Left cardiac atrium (tissue), 4 donors: ENCODE measurements at regions not wholly inside any gene's neighbourhood (a gene's known extent, or its start where the extent isn't known, plus 50 kb on each side); places are given as distances from the start of the nearest gene placed in this dataset.

Experiments
- ATAC-seq, 2 donors: fragments of 200-7000 bp; cut with Tn5 transposase; one replicate each; pipeline ENCODE4 v1.9.1; 2020; ENCODE audit warnings: mild to moderate bottlenecking in 2 of 2, moderate library complexity in 2 of 2
- DNase-seq: peaks from one replicate; pipeline ENCODE4 v3.0.0-alpha.2; 2020
- intact Hi-C, 2 donors: fragments of 100-400 bp; cut with DNase I; formaldehyde crosslinking; loops; one replicate each; pipeline versions ENCODE4 v1.14.1 to v1.15.1; 2022 to 2023
- donor health status: DM: no; HTN: yes; CAD: no.
- donor health status: DM: no; HTN: yes; CAD: no; lungs with severe emphysema.
- donor health status: DM: yes; HTN: yes; CAD: no.
- donor health status: Dilated cardiomyopathy.

GRCh38 chr2:225980372-225980771, 580.9 kb downstream of the NYAP2 start:
- intact Hi-C loops = no loop called here
- ATAC-seq (no peak), DNase-seq (no peak)

- intact Hi-C loops = no loop called here
- ATAC-seq = no peak
- DNase-seq = no peak
Measured at GRCh38 chr2:225971433-225971832, 571.9 kb downstream of the NYAP2 start.

GRCh38 chr2:225948903-225949302, 549.4 kb downstream of the NYAP2 start:
- no peak for DNase-seq
- intact Hi-C loops = no loop called here
- ATAC-seq = no peak

- ATAC-seq = no peak
- DNase-seq = no peak
- intact Hi-C loops = no loop called here
Measured at GRCh38 chr2:225938991-225939390, 539.5 kb downstream of the NYAP2 start.

GRCh38 chr2:225937625-225938187, 538.2 kb downstream of the NYAP2 start:
- DNase-seq (no peak), ATAC-seq (no peak)
- intact Hi-C loops = loop anchor here in 1 of 2 donors (1.0 kb wide), 1 partner anchor 23 kb away; no protein-coding TSS in a partner anchor

- DNase-seq (no peak), ATAC-seq (no peak)
- intact Hi-C loops = no loop called here
Measured at GRCh38 chr2:225932811-225933413, 533.4 kb downstream of the NYAP2 start.

- no peak for ATAC-seq
- intact Hi-C loops = no loop called here
- no peak for DNase-seq
Measured at GRCh38 chr2:225930687-225931086, 531.2 kb downstream of the NYAP2 start.

GRCh38 chr2:225920621-225921220, 521.2 kb downstream of the NYAP2 start:
- intact Hi-C loops = no loop called here

GRCh38 chr2:225916692-225917091, 517.2 kb downstream of the NYAP2 start:
- ATAC-seq = no peak
- intact Hi-C loops = no loop called here
- DNase-seq = no peak

More at GRCh38 chr2:225920621-225921220, 521.2 kb downstream of the NYAP2 start:
- DNase-seq = no peak
- no peak for ATAC-seq

GRCh38 chr2:225911019-225911418, 511.5 kb downstream of the NYAP2 start:
- ATAC-seq (no peak), DNase-seq (no peak)
- intact Hi-C loops = no loop called here

GRCh38 chr2:225895126-225895525, 495.6 kb downstream of the NYAP2 start:
- intact Hi-C loops = no loop called here
- ATAC-seq (no peak), DNase-seq (no peak)

GRCh38 chr2:225894236-225894980, 494.9 kb downstream of the NYAP2 start:
- DNase-seq = no peak
- peak in 1 of 2 donors; percentile 67 for ATAC-seq
- intact Hi-C loops = no loop called here

- intact Hi-C loops = no loop called here
- DNase-seq = no peak
- ATAC-seq = no peak
Measured at GRCh38 chr2:225893151-225893550, 493.6 kb downstream of the NYAP2 start.

- ATAC-seq = no peak
- intact Hi-C loops = no loop called here
- no peak for DNase-seq
Measured at GRCh38 chr2:225891771-225892170, 492.3 kb downstream of the NYAP2 start.

GRCh38 chr2:225891013-225891412, 491.5 kb downstream of the NYAP2 start:
- intact Hi-C loops = no loop called here
- no peak for DNase-seq
- no peak for ATAC-seq

GRCh38 chr2:225889452-225889851, 489.9 kb downstream of the NYAP2 start:
- DNase-seq = no peak
- ATAC-seq = peak; percentile 57
- intact Hi-C loops = loop anchor here (2.0 to 5.0 kb wide), 3 partner anchors 913 to 1095 kb away; no protein-coding TSS in a partner anchor

- ATAC-seq = no peak
- intact Hi-C loops = no loop called here
- no peak for DNase-seq
Measured at GRCh38 chr2:225867071-225867470, 467.6 kb downstream of the NYAP2 start.

- no peak for DNase-seq
- intact Hi-C loops = no loop called here
- no peak for ATAC-seq
Measured at GRCh38 chr2:225865468-225865867, 466.0 kb downstream of the NYAP2 start.

- DNase-seq (no peak), ATAC-seq (no peak)
- intact Hi-C loops = no loop called here
Measured at GRCh38 chr2:225864394-225864793, 464.9 kb downstream of the NYAP2 start.

GRCh38 chr2:225842939-225843338, 443.4 kb downstream of the NYAP2 start:
- ATAC-seq (no peak), DNase-seq (no peak)
- intact Hi-C loops = no loop called here
